Glutamatergic neuron (in vitro differentiated cells): ENCODE measurements at regions not wholly inside any gene's neighbourhood (a gene's known extent, or its start where the extent isn't known, plus 50 kb on each side); places are given as distances from the start of the nearest gene placed in this dataset.

ENCODE experiments used
- DNase-seq: peaks from one replicate; pipeline ENCODE4 v3.0.0; 2022
- H3K27ac Mint-ChIP-seq: one replicate; pipeline ENCODE4 v1.8.0; 2020; ENCODE audit warnings: mild to moderate bottlenecking, mixed read lengths, inconsistent platforms; ENCODE audit not compliant: unreplicated experiment
- H3K27me3 Mint-ChIP-seq: one replicate; pipeline ENCODE4 v1.8.0; 2020; ENCODE audit warnings: mild to moderate bottlenecking, moderate library complexity, mixed read lengths, inconsistent platforms; ENCODE audit not compliant: unreplicated experiment
- H3K36me3 Mint-ChIP-seq: one replicate; pipeline ENCODE4 v1.8.0; 2020; ENCODE audit warnings: mild to moderate bottlenecking, mixed read lengths, inconsistent platforms; ENCODE audit not compliant: unreplicated experiment
- H3K4me1 Mint-ChIP-seq: one replicate; pipeline ENCODE4 v1.8.0; 2020; ENCODE audit warnings: mild to moderate bottlenecking, low read depth, mixed read lengths, inconsistent platforms; ENCODE audit not compliant: unreplicated experiment
- H3K4me3 Mint-ChIP-seq: one replicate; pipeline ENCODE4 v1.8.0; 2020; ENCODE audit warnings: mild to moderate bottlenecking, mixed read lengths, inconsistent platforms; ENCODE audit not compliant: unreplicated experiment
- H3K9me3 Mint-ChIP-seq: one replicate; pipeline ENCODE4 v1.8.0; 2020; ENCODE audit warnings: mild to moderate bottlenecking, moderate library complexity, mixed read lengths, inconsistent platforms; ENCODE audit not compliant: unreplicated experiment
- CTCF ChIP-seq: fragments of 200-600 bp; sonication (generic); IDR thresholded peaks from one replicate; pipeline ENCODE4 v1.5.0; 2021; ENCODE audit not compliant: partially characterized antibody, unreplicated experiment

DNA sequence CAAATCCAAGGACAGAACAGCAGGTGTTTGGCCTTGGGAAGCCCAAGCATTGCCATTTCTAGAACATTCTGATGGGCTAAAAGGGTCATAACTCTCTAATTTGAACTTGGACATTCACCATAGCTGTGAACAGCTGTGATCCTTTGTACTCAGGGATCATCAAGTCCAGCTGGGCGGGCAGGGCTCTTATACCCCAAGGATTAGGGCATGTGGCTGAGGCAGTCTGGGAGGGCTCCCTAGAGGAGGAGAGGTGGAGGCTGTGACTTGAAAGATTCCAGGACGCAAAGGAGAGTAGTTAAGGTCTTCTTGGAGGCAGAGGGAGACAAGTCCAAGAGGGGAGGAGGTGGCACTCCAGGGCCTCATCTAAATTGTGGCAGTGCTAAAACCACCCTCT, 233.1 kb upstream of the GSE1 start:
- peaks cover 15% of the 10 kb centered on the region for H3K27me3 Mint-ChIP-seq
- peaks cover 12% of the 10 kb centered on the region for H3K9me3 Mint-ChIP-seq
- peaks cover 38% of the 10 kb centered on the region for H3K4me1 Mint-ChIP-seq
- peak overlapping the region; percentile 45 for H3K4me3 Mint-ChIP-seq
- peaks cover 4% of the 10 kb centered on the region for H3K36me3 Mint-ChIP-seq
- TF ChIP-seq CTCF = no peak
- DNase-seq = no peak
- H3K27ac Mint-ChIP-seq = no peak overlapping the region

- peak overlapping the region; percentile 65 for H3K4me3 Mint-ChIP-seq
- H3K27ac Mint-ChIP-seq = peak overlapping the region; percentile 76
- peaks cover 41% of the 10 kb centered on the region for H3K4me1 Mint-ChIP-seq
Measured at GRCh38 chr16:85380905-85381737, 232.0 kb upstream of the GSE1 start.

DNA sequence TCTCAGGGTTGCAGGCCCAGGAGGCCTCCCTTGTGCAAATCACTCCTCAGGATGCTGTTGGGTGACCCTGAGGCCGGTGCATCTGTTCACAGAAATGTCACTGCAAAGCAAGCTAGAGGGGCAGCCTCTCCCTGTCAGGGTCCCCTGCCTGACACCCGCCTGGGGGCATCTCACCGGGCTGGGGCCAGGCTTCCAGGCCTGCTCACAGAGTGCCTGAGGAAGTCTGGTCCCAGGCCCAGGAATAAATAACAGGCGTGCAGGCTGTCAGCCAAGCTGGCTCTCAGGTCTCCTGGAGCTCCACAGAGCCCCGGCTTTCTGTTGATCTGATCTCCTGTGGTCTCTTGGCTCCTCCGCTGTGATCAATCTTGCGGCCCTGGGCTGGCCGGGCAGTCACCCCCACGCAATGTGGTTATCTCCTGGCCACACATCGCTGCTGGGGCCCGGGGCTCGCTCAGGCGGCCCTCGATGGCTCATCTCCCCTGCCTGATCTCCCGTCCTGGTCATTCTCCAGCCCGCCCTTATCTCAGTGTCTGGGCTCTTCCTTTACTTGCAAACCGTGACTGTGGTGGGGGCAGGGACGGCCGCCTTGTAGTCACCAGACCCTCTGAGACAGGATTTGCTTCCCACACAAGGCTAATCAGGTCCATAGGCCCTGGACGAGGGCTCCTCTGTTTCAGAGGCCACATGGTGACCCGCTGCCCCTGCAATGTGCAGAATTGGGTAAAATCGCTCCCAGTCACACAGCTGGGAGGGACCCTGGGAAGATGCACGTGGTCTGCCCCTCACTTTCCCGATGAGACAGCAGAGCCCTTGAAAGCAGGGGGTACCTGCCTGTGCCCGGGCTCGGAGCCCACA, 231.2 kb upstream of the GSE1 start:
- Mint-ChIP-seq H3K4me3 (peak overlapping the region; percentile 69), H3K9me3 (peaks cover 12% of the 10 kb centered on the region), H3K4me1 (peaks cover 41% of the 10 kb centered on the region), H3K27me3 (peaks cover 13% of the 10 kb centered on the region), H3K27ac (peak overlapping the region; percentile 89), H3K36me3 (peaks cover 4% of the 10 kb centered on the region)
- peak; percentile 60 for DNase-seq
- TF ChIP-seq CTCF = no peak

More at GRCh38 chr16:85380905-85381737, 232.0 kb upstream of the GSE1 start:
- no peak for TF ChIP-seq CTCF
- H3K9me3 Mint-ChIP-seq = peaks cover 12% of the 10 kb centered on the region
- peaks cover 13% of the 10 kb centered on the region for H3K27me3 Mint-ChIP-seq
- peaks cover 4% of the 10 kb centered on the region for H3K36me3 Mint-ChIP-seq
- DNase-seq = no peak

GRCh38 chr16:85382717-85383118, 230.4 kb upstream of the GSE1 start:
- H3K27me3 Mint-ChIP-seq = peaks cover 13% of the 10 kb centered on the region
- H3K4me3 Mint-ChIP-seq = no peak overlapping the region
- H3K9me3 Mint-ChIP-seq = peaks cover 15% of the 10 kb centered on the region
- DNase-seq = peak; percentile 11
- no peak for TF ChIP-seq CTCF
- H3K27ac Mint-ChIP-seq = no peak overlapping the region
- peaks cover 4% of the 10 kb centered on the region for H3K36me3 Mint-ChIP-seq
- peaks cover 40% of the 10 kb centered on the region for H3K4me1 Mint-ChIP-seq
